K562 (cell line): ENCODE measurements at regions not wholly inside any gene's neighbourhood (a gene's known extent, or its start where the extent isn't known, plus 50 kb on each side); places are given as distances from the start of the nearest gene placed in this dataset.

ENCODE experiments used
- ATAC-seq: fragments of 200-7000 bp; cut with Tn5 transposase; 3 replicates; pipeline ENCODE4 v1.9.1; 2020; ENCODE audit warnings: moderate library complexity
- BruUV-seq: library from RNA; stranded (reverse); fragments of 400-500 nt; replicated peaks from 2 replicates; lab custom pipeline; 2021; lab: Mats Ljungman, UMichigan
- CTCF ChIA-PET: fragments of 300-600 bp; formaldehyde crosslinking; extraction: SDS; loops from one replicate; lab custom pipeline; 2021; ENCODE audit warnings: low intra/inter-chr PET ratio; lab: Yijun Ruan, JAX
- POLR2A ChIA-PET: fragments of 300-600, 350-650 bp; sonication (Branson Sonifier 250); formaldehyde crosslinking; extraction: SDS; loops from one replicate; lab custom pipeline; 2021; ENCODE audit warnings: antibody characterized with exemption, inconsistent platforms; lab: Yijun Ruan, JAX
- DNase-seq, 4 experiments: peaks; one replicate each; pipeline versions ENCODE4 v3.0.0 to v3.0.0-alpha.2; 2011 to 2018; ENCODE audit warnings: low spot score in 3 of 4, mixed read lengths in 3 of 4; ENCODE audit errors: extremely low read depth in 1 of 4
- FAIRE-seq: peaks from 2 replicates; lab custom pipeline; 2011; peaks lifted over from hg19 to GRCh38; lab: Jason Lieb, UNC
- H2AFZ ChIP-seq: 2 replicates; pipeline ENCODE4 v1.6.0; 2011; ENCODE audit warnings: low read depth, low read length, control low read depth, inconsistent platforms
- H3K27ac ChIP-seq: fragments of 200-600 bp; 3 replicates; pipeline ENCODE4 v1.8.0; 2011; ENCODE audit warnings: low read depth, mild to moderate bottlenecking, control low read depth, inconsistent platforms, low read length, moderate library complexity, mixed read lengths; ENCODE audit errors: extremely low read depth
- H3K27me3 ChIP-seq, 2 experiments: fragments of 300-600 bp in 1 of 2; 2 replicates in 1 of 2; 3 replicates in 1 of 2; pipeline versions ENCODE4 v1.6.0 to v1.8.0; 2011; ENCODE audit warnings: inconsistent platforms in 2 of 2, low read length in 2 of 2, mild to moderate bottlenecking in 1 of 2, mixed read lengths in 1 of 2, moderate library complexity in 1 of 2; ENCODE audit not compliant: control insufficient read depth in 2 of 2, insufficient read depth in 2 of 2
- H3K36me3 ChIP-seq: fragments of 300-600 bp; 3 replicates; pipeline ENCODE4 v1.8.0; 2011; ENCODE audit warnings: mild to moderate bottlenecking, low read length, inconsistent platforms; ENCODE audit not compliant: control insufficient read depth, insufficient read depth
- H3K4me1 ChIP-seq, 2 experiments: fragments of 200-600 bp in 1 of 2; replicated peaks in 1 of 2; 2 replicates in 1 of 2; 3 replicates in 1 of 2; pipeline versions ENCODE4 v1.5.1 to v1.8.0; 2011; ENCODE audit warnings: inconsistent platforms in 2 of 2, low read length in 2 of 2, mild to moderate bottlenecking in 1 of 2, mixed read lengths in 1 of 2, moderate library complexity in 1 of 2; ENCODE audit not compliant: control insufficient read depth in 2 of 2, insufficient read depth in 2 of 2
- H3K4me2 ChIP-seq: 2 replicates; pipeline ENCODE4 v1.6.1; 2011; ENCODE audit warnings: low read length, control low read depth, inconsistent platforms, mixed read lengths; ENCODE audit not compliant: insufficient read depth
- H3K4me3 ChIP-seq: fragments of 200-600 bp; sonication (generic), shearing (Covaris generic); 2 replicates; pipeline ENCODE4 v1.5.1; 2016; ENCODE audit warnings: control low read depth, inconsistent platforms
- H3K79me2 ChIP-seq: fragments of 200-600 bp; 3 replicates; pipeline ENCODE4 v1.8.0; 2011; ENCODE audit warnings: low read length, inconsistent platforms; ENCODE audit not compliant: control insufficient read depth, insufficient read depth
- H3K9ac ChIP-seq, 2 experiments: 2 replicates each; pipeline versions ENCODE4 v1.6.0 to v1.6.1; 2011; ENCODE audit warnings: low read depth in 2 of 2, low read length in 2 of 2, control low read depth in 1 of 2, inconsistent platforms in 1 of 2, mild to moderate bottlenecking in 1 of 2, mixed read lengths in 1 of 2; ENCODE audit not compliant: insufficient read depth in 1 of 2
- H3K9me1 ChIP-seq: one replicate; pipeline ENCODE4 v1.6.0; 2011; ENCODE audit warnings: inconsistent platforms, mild to moderate bottlenecking, low read length, moderate library complexity; ENCODE audit not compliant: control insufficient read depth, insufficient read depth
- H3K9me3 ChIP-seq: replicated peaks from 2 replicates; pipeline ENCODE4 v1.5.1; 2011; ENCODE audit warnings: low read depth, low read length, inconsistent platforms; ENCODE audit not compliant: control insufficient read depth, insufficient read depth
- H4K20me1 ChIP-seq: replicated peaks from 2 replicates; pipeline ENCODE4 v1.6.1; 2011; ENCODE audit warnings: low read length, inconsistent platforms, mixed read lengths; ENCODE audit not compliant: control insufficient read depth, insufficient read depth
- CBFA2T3 ChIP-seq: fragments of 450-650 bp; IDR thresholded peaks from 2 replicates; pipeline ENCODE4 v1.6.1; 2017
- ELK3 ChIP-seq: fragments of 450-650 bp; formaldehyde crosslinking; IDR thresholded peaks from 2 replicates; pipeline ENCODE4 v1.4.0; 2020; ENCODE audit warnings: mild to moderate bottlenecking
- KAT2B ChIP-seq: IDR thresholded peaks from one replicate; pipeline ENCODE4 v1.6.1; 2012; ENCODE audit warnings: low read depth, mild to moderate bottlenecking, control low read depth, inconsistent platforms, low read length, moderate library complexity
- SMAD4 ChIP-seq: fragments of 250-450 bp; sonication (Bioruptor Pico); conservative IDR thresholded peaks from 2 replicates; pipeline ENCODE4 v1.8.0; 2021; ENCODE audit warnings: inconsistent platforms, mild to moderate bottlenecking, moderate library complexity
- TAF15 ChIP-seq: fragments of 200-400 bp; formaldehyde crosslinking; IDR thresholded peaks from 2 replicates; pipeline ENCODE4 v1.6.1; 2017; ENCODE audit warnings: mild to moderate bottlenecking, low read depth, low read length, moderate library complexity
- TRIM24 ChIP-seq, 2 experiments: fragments of 450-650 bp; IDR thresholded peaks; 2 replicates each; pipeline ENCODE4 v1.6.1; 2016
- ZNF134 ChIP-seq: fragments of 250-450 bp; sonication (Bioruptor Pico); conservative IDR thresholded peaks from 2 replicates; pipeline ENCODE4 v1.4.0; 2020
- ZNF354B ChIP-seq: fragments of 250-450 bp; sonication (Bioruptor Pico); IDR thresholded peaks from 2 replicates; pipeline ENCODE4 v1.4.0; 2020
- ZNF507 ChIP-seq: conservative IDR thresholded peaks from 2 replicates; pipeline ENCODE4 v1.6.1; 2017; ENCODE audit warnings: missing genetic modification characterization, missing compliant biosample characterization
- whole genome bisulfite sequencing: fragments of 100-300 bp; shearing (Covaris generic); methylation state at CpG from one replicate; pipeline ENCODE4 v1.1.6; 2016; ENCODE audit warnings: low coverage, mixed read lengths; ENCODE audit not compliant: insufficient coverage; ENCODE audit errors: missing lambda C conversion rate; 5-methylcytosine and 5-hydroxymethylcytosine counted together
- in situ Hi-C: fragments of 300-500 bp; cut with MboI; formaldehyde crosslinking; loops from 4 replicates; pipeline ENCODE4 v1.15.0; 2018; ENCODE audit warnings: inconsistent platforms, mixed read lengths
- intact Hi-C: fragments of 100-400 bp; cut with micrococcal nuclease; formaldehyde crosslinking; loops from 2 replicates; pipeline ENCODE4 v1.14.2; 2022

- ATAC-seq (no peak), FAIRE-seq (no peak), DNase-seq (no peak)
- Histone ChIP-seq H3K27ac (no peak overlapping the region), H3K9me1 (no peaks in the 10 kb centered on the region), H4K20me1 (no peaks in the 10 kb centered on the region), H3K4me1 (no peaks in the 10 kb centered on the region), H3K36me3 (no peaks in the 10 kb centered on the region), H2AFZ (no peak overlapping the region), H3K79me2 (no peaks in the 10 kb centered on the region), H3K4me2 (no peak overlapping the region), H3K9ac (no peak overlapping the region), H3K27me3 (peaks cover 0 to 3% of the 10 kb centered on the region in 2 experiments; a peak in 1 of 5 replicates), H3K9me3 (no peaks in the 10 kb centered on the region), H3K4me3 (no peak overlapping the region)
- in situ Hi-C loops (no loop called here), intact Hi-C loops (no loop called here)
- CTCF ChIA-PET, result no interaction called here
- BruUV-seq, result no TSS peak
- TF ChIP-seq SMAD4 (no peak), CBFA2T3 (no peak), ZNF354B (CRISPR knock-in tag) (no peak), TAF15 (no peak), ZNF507 (tag) (no peak), ELK3 (no peak), TRIM24 (IDR thresholded peaks at IDR 0.05) (no peak), ZNF134 (CRISPR knock-in tag) (no peak), KAT2B (no peak)
- 0% methylated on average over 2 of the region's 2 CpGs for WGBS
- POLR2A ChIA-PET, result no interaction called here
These were observed 66.0 kb downstream of the ACTL7B start for GRCh38 chr9:108789742-108790141.
